HTR-8/SVneo (cell line): ENCODE measurements at regions not wholly inside any gene's neighbourhood (a gene's known extent, or its start where the extent isn't known, plus 50 kb on each side); places are given as distances from the start of the nearest gene placed in this dataset.

Source experiments
- DNase-seq: peaks from one replicate; pipeline ENCODE4 v3.0.0; 2011; ENCODE audit warnings: low spot score, mixed read lengths; ENCODE audit not compliant: insufficient read length
- FAIRE-seq: peaks from 2 replicates; lab custom pipeline; 2011; peaks lifted over from hg19 to GRCh38; lab: Jason Lieb, UNC

- DNase-seq (no peak), FAIRE-seq (no peak)
Observed at GRCh38 chr13:50676602-50677001, 166.9 kb downstream of the DLEU7 start.

GRCh38 chr13:50677258-50677657 lies 166.2 kb downstream of the DLEU7 start:
- DNase-seq, result no peak
- no peak for FAIRE-seq

- DNase-seq (no peak), FAIRE-seq (no peak)
Observed at GRCh38 chr13:50677687-50678463, 165.6 kb downstream of the DLEU7 start.

GRCh38 chr13:50678464-50679162 lies 164.9 kb downstream of the DLEU7 start:
- FAIRE-seq (no peak), DNase-seq (peak; percentile 9)

GRCh38 chr13:50679321-50679720 lies 164.2 kb downstream of the DLEU7 start:
- FAIRE-seq (no peak), DNase-seq (no peak)

GRCh38 chr13:50682002-50682401 lies 161.5 kb downstream of the DLEU7 start:
- DNase-seq (no peak), FAIRE-seq (no peak)

GRCh38 chr13:50682966-50683365 lies 160.5 kb downstream of the DLEU7 start:
- FAIRE-seq (no peak), DNase-seq (no peak)

GRCh38 chr13:50684366-50684765 lies 159.1 kb downstream of the DLEU7 start:
- DNase-seq, result no peak
- FAIRE-seq, result no peak

- DNase-seq (no peak), FAIRE-seq (no peak)
Observed at GRCh38 chr13:50685491-50685890, 158.0 kb downstream of the DLEU7 start.

- no peak for DNase-seq
- no peak for FAIRE-seq
Observed at GRCh38 chr13:50685956-50686355, 157.5 kb downstream of the DLEU7 start.

- FAIRE-seq, result no peak
Observed at GRCh38 chr13:50686551-50686950, 156.9 kb downstream of the DLEU7 start.

GRCh38 chr13:50687545-50687944 lies 155.9 kb downstream of the DLEU7 start:
- no peak for DNase-seq
- no peak for FAIRE-seq

More at GRCh38 chr13:50686551-50686950, 156.9 kb downstream of the DLEU7 start:
- DNase-seq, result no peak

GRCh38 chr13:50690006-50690405 lies 153.5 kb downstream of the DLEU7 start:
- FAIRE-seq, result no peak
- DNase-seq, result no peak

GRCh38 chr13:50691176-50691680 lies 152.3 kb downstream of the DLEU7 start:
- no peak for DNase-seq
- no peak for FAIRE-seq

GRCh38 chr13:50691681-50692263 lies 151.7 kb downstream of the DLEU7 start:
- FAIRE-seq, result no peak
- DNase-seq, result no peak

- DNase-seq (no peak), FAIRE-seq (no peak)
Observed at GRCh38 chr13:50692396-50692915, 151.0 kb downstream of the DLEU7 start.

- FAIRE-seq, result no peak
Observed at GRCh38 chr13:50693727-50694126, 149.8 kb downstream of the DLEU7 start.

GRCh38 chr13:50697746-50698539 lies 145.5 kb downstream of the DLEU7 start:
- DNase-seq, result no peak
- no peak for FAIRE-seq

More at GRCh38 chr13:50693727-50694126, 149.8 kb downstream of the DLEU7 start:
- no peak for DNase-seq

GRCh38 chr13:50699874-50700663 lies 143.4 kb downstream of the DLEU7 start:
- no peak for DNase-seq
- FAIRE-seq, result no peak
